ENCODE measurements at regions not wholly inside any gene's neighbourhood (a gene's known extent, or its start where the extent isn't known, plus 50 kb on each side); places are given as distances from the start of the nearest gene placed in this dataset.

DNA sequence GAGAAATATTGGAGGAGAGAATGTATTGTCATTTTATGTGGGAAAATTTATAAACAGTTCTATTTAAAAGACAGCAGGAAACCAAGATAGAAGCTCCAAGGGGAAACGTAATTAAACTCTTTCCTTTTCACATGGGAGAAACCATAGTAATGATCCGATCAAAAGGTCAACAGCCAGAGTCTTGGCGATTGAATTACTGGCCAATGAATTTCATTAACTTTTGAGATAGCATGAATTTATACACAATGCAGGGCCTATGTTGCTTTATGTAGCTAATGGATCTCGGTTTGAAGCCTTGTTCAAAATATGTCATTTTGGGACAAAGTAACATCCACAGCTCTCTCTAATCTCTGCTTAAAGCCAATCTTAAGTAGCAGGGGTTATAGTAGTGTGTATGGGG lies 897.5 kb upstream of the NDST4 start:
- Histone ChIP-seq H3K4me3 (replicated peaks; ENCODE audit: insufficient read depth, low read length) (no peak overlapping the region), H3K27me3 (ENCODE audit: insufficient read depth, poor library complexity, severe bottlenecking) (no peaks in the 10 kb centered on the region), H3K27ac (replicated peaks) (no peak overlapping the region)
- TF ChIP-seq, protein P1, sequence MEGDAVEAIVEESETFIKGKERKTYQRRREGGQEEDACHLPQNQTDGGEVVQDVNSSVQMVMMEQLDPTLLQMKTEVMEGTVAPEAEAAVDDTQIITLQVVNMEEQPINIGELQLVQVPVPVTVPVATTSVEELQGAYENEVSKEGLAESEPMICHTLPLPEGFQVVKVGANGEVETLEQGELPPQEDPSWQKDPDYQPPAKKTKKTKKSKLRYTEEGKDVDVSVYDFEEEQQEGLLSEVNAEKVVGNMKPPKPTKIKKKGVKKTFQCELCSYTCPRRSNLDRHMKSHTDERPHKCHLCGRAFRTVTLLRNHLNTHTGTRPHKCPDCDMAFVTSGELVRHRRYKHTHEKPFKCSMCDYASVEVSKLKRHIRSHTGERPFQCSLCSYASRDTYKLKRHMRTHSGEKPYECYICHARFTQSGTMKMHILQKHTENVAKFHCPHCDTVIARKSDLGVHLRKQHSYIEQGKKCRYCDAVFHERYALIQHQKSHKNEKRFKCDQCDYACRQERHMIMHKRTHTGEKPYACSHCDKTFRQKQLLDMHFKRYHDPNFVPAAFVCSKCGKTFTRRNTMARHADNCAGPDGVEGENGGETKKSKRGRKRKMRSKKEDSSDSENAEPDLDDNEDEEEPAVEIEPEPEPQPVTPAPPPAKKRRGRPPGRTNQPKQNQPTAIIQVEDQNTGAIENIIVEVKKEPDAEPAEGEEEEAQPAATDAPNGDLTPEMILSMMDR (IDR thresholded peaks at IDR 0.05; ENCODE audit: insufficient read depth, low read length), result no peak
- TF ChIP-seq, protein P2, sequence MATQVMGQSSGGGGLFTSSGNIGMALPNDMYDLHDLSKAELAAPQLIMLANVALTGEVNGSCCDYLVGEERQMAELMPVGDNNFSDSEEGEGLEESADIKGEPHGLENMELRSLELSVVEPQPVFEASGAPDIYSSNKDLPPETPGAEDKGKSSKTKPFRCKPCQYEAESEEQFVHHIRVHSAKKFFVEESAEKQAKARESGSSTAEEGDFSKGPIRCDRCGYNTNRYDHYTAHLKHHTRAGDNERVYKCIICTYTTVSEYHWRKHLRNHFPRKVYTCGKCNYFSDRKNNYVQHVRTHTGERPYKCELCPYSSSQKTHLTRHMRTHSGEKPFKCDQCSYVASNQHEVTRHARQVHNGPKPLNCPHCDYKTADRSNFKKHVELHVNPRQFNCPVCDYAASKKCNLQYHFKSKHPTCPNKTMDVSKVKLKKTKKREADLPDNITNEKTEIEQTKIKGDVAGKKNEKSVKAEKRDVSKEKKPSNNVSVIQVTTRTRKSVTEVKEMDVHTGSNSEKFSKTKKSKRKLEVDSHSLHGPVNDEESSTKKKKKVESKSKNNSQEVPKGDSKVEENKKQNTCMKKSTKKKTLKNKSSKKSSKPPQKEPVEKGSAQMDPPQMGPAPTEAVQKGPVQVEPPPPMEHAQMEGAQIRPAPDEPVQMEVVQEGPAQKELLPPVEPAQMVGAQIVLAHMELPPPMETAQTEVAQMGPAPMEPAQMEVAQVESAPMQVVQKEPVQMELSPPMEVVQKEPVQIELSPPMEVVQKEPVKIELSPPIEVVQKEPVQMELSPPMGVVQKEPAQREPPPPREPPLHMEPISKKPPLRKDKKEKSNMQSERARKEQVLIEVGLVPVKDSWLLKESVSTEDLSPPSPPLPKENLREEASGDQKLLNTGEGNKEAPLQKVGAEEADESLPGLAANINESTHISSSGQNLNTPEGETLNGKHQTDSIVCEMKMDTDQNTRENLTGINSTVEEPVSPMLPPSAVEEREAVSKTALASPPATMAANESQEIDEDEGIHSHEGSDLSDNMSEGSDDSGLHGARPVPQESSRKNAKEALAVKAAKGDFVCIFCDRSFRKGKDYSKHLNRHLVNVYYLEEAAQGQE (IDR thresholded peaks at IDR 0.05; ENCODE audit: insufficient replicate concordance, low read depth), result no peak
- no peak for TF ChIP-seq GABPA (IDR thresholded peaks at IDR 0.05; ENCODE audit: low read depth)
- TF ChIP-seq POLR2AphosphoS5 (IDR thresholded peaks at IDR 0.05; ENCODE audit: low read depth), result no peak
- no peak for TF ChIP-seq SPI1 (IDR thresholded peaks at IDR 0.05; ENCODE audit: borderline replicate concordance, low read depth)
- no peak for DNase-seq (ENCODE audit: low read depth in 1 of 2, low spot score in 1 of 2)

DNA sequence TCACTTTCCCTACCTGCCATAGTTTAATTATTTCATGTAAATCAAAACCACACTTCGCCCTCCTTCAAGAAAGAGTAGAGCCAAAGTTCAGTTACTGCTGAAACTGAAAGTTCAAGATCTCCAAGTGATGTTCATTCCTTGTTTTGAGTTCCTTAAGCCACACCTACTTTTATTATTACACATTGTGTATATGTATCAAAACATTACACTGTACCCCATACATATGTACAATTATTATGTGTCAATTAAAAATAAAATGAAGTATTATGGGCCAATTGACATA lies 892.3 kb upstream of the NDST4 start:
- TF ChIP-seq, protein P2 (IDR thresholded peaks at IDR 0.05; ENCODE audit: insufficient replicate concordance, low read depth), result no peak
- no peak for DNase-seq (ENCODE audit: low read depth in 1 of 2, low spot score in 1 of 2)
- H3K27me3 ChIP-seq (ENCODE audit: insufficient read depth, poor library complexity, severe bottlenecking), result no peaks in the 10 kb centered on the region
- H3K4me3 ChIP-seq (replicated peaks; ENCODE audit: insufficient read depth, low read length), result no peak overlapping the region
- H3K27ac ChIP-seq (replicated peaks), result no peak overlapping the region

DNA sequence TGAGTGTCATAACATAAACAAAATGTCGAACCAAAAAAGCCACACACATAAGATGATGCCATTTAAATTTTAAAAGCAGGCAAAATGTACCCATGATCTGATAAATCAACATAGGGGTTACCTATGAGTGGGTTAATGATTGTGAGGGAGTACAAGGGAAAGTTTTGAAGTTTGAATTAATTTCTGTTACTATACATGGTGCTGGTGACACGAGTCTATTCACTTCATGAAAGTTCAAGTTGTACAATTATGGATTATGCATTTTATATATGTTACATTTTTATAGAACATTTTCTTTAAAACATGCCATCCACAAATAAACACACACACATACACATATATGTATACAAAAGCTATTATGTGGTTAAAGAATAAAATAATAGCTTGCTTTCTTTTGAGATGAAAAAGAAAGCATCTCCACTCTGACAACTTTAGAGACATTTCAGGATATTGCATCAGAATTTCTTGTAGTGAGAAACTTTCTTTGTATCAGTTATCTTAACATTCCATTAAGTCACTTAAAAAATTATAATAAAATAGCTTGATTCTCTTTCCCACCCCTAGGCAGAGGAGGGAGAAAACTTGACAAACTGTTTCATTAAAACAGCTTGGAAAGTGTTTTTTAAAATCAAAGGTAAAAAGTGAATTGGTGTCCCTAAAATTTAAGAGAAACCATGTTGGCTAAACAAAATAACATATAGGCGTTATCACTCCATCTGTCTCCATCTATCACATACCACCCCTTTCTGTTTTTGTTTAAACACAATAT lies 891.8 kb upstream of the NDST4 start:
- DNase-seq (ENCODE audit: low read depth in 1 of 2, low spot score in 1 of 2), result no peak
- H3K27ac ChIP-seq (replicated peaks), result no peak overlapping the region
- no peaks in the 10 kb centered on the region for H3K27me3 ChIP-seq (ENCODE audit: insufficient read depth, poor library complexity, severe bottlenecking)
- no peak overlapping the region for H3K4me3 ChIP-seq (replicated peaks; ENCODE audit: insufficient read depth, low read length)
- TF ChIP-seq GABPA (IDR thresholded peaks at IDR 0.05; ENCODE audit: low read depth) (no peak), POLR2AphosphoS5 (IDR thresholded peaks at IDR 0.05; ENCODE audit: low read depth) (no peak), SPI1 (IDR thresholded peaks at IDR 0.05; ENCODE audit: borderline replicate concordance, low read depth) (no peak)
- TF ChIP-seq, protein P1 (IDR thresholded peaks at IDR 0.05; ENCODE audit: insufficient read depth, low read length), result no peak
- TF ChIP-seq, protein P2 (IDR thresholded peaks at IDR 0.05; ENCODE audit: insufficient replicate concordance, low read depth), result no peak

Data from HL-60 (cell line).